MV-4-11 (cell line): ENCODE measurements at regions not wholly inside any gene's neighbourhood (a gene's known extent, or its start where the extent isn't known, plus 50 kb on each side); places are given as distances from the start of the nearest gene placed in this dataset.
A peak's percentile ranks its signal among the peaks of the same experiment; 100 is the strongest.

Experiments used
- DNase-seq: peaks from one replicate; lab custom pipeline; 2025; lab: John Stamatoyannopoulos, UW

DNA sequence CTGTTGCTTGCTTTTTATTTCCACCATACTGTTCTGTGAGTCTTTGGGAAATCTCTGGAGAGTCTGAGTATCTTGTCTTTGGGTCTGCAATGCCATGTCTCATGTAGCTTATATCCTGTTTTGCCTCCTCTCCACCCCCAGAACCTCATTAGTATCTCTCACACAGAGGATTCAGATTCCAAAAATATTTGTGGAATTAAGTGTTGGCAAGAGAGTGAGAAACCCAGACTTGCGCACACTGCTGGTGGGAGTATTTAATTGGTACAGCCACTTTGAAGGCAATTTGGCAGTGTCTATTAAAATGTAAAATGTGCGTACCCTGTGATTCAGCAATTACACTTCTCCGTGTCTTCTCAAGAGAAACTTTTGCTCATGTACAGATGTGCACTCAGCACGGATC is 68.6 kb downstream of the ZNF621 start:
- DNase-seq = no peak

- no peak for DNase-seq
Measured at GRCh38 chr3:40597441-40597840, 72.7 kb downstream of the ZNF621 start.

DNA sequence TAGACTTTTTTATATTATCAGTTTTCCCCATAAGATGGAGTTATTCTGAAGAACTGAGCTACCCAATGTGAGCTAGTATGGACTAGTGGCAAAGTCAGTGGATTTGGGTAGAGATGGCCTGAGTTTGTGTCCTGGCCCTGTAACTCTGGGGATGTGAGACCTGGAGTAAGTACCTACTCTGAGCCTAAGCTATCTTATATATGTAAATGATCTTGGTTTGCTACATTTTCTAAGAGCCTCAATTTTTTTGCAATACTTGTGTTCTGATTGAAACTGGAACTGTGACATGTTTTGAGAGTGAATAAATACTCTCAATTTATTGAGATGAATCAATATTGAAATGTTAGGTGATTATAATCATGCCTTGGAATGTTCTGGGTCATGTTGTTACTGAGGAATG is 73.6 kb downstream of the ZNF621 start:
- no peak for DNase-seq

DNA sequence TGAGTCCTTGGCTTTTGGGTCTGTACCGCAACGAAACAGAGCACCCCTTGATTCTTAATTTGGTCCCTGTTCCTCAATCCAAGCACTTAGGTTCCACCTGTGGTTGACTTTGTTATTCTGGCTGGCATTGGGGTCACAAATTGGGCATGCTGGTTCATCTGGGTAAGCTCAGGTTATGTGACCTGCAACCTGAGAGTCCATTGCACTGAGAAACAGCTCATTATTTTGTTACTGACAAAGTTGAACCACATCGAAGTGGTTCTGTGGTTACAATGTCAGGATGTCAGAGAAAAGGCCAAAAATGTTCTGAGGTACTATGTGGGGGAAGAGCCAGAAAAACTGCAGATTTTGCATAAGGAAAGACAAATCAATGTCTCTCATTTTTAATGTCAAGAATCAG is 74.2 kb downstream of the ZNF621 start:
- no peak for DNase-seq

- no peak for DNase-seq
Measured at GRCh38 chr3:40602778-40603385, 78.1 kb downstream of the ZNF621 start.

DNA sequence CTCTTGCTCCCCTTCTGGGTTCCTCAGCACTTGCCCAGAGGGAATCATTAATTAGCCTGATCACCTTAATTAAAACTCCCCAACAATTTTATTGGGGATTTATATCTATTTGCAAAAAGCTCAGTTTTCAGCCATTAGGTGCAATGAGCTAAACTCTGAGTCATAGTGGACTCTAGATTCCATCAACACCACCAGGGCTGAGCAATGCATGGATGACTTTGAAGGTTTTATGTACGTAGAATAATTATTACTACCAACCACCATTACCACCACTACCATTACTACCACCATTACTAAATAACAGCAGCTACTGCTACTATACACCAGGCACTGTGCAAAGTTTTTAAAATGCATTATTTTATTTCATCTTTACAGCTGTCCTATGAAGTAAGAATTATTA is 81.2 kb downstream of the ZNF621 start:
- no peak for DNase-seq

DNA sequence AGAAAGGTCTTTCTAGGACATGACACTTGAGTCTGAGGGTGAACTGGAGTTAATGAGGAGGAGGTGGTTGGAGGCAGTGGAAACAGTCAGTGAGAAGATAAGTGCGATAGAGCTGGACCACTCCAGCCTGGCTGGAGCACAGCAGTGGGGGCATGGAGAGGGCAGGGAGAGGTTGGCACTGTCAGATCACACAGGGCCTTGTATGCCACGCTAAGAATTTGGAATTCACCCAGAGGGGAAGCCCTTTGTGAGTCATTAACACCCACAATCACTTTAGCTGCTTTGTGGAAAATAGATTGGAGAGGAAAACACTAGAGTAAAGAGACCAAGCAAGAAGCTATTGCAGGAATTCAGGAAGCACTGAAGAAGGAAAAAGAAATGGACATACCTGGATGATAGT is 83.3 kb downstream of the ZNF621 start:
- DNase-seq = no peak

- DNase-seq = no peak
Measured at GRCh38 chr3:40613306-40613705, 88.5 kb downstream of the ZNF621 start.

DNA sequence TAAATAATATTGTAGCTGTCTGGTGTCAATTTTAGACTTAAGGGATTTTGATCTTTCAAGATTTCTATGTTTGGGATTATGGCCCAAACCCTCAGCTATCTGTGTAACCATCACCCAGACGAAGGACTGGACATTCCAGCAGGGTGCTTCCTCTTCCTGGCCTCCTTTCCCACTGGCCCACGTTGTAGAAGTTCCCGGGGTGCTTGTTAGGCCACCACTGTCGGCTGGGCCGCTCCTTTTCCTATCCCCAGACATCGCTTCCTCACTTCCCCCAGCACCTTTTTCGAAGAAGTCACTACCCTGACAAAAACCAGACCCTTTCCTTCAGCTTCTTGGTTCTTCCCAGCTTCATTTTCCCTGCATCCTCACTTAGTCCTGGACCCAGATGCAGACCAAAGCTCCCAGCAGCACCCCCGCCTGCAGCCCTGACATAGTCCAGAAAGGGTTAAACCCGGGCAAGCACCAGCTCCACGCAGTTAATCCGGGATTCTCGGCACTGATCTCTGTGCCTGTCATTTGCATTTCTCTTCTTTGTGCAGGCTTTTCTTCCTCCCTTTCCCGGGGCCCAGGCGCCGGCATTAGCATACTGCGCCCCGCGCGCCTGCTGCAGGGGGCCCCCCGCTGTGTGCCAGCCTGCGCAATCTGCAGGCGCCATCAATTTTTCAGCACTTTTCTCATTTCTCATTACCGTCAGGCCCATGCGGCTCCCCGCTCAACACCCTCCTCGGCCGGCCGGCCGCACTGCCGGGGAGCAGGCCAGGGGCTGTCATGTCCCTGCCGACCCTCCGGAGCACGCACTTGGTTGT is 90.6 kb downstream of the ZNF621 start:
- no peak for DNase-seq

GRCh38 chr3:40615918-40616819 is 91.4 kb downstream of the ZNF621 start:
- DNase-seq = no peak

DNA sequence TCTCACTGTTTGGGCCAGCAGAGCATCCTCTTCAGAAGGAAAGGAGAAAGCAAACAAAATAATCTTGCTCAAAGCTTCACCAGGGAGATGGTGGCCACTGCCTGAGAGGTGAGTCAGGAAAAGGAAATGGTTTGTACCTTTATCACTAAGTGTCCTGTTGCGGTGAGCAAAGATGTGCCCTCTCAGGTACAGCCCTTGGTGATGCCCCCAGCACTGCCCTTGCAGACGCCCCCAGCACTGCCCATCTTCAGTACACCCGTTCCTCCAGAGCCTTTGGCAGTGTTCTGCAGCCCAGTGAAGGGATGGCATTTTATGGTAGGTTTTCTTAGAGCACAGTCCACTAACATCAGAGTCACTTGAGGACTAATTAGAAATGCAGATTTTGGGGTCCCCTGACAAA is 92.3 kb downstream of the ZNF621 start:
- no peak for DNase-seq

DNA sequence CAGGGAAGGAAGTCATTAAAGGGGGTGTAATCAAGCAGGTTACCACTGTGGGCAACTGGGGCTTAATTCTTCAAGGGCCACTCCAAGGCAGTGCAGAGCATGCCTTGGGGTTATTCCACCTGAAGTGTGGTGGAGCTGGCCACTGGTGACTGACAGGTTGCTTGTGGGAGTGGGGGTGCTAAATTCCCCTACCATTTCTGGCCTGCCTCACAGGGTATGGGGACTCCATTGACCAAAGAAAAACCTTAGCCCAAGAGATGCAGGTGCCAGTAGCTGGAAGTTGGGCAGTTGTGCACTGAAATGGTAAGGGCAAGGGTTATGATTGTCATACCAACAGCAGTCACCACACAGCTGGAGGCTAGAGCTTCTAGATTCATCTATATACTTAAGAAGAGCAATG is 93.4 kb downstream of the ZNF621 start:
- DNase-seq = no peak

DNA sequence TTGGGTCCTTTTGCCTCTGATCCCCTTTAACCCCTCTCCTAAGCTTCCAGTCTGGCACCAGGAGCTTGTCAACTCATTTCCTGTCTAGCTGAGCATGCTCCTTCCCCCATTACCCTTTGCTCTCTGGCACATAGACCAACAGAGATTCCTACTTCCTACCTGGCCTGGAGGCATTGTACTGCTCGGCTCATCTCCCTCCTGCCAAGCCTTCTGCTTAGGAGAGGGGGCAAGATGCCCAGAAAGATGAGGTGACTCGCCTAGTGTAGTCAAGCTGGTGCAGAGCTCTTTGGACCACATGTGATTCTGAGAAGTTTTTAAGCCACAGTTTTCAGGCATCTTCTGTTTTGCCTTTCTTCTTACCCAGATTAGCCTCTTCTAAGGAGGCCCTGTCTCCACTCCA is 95.4 kb downstream of the ZNF621 start:
- DNase-seq = no peak

DNA sequence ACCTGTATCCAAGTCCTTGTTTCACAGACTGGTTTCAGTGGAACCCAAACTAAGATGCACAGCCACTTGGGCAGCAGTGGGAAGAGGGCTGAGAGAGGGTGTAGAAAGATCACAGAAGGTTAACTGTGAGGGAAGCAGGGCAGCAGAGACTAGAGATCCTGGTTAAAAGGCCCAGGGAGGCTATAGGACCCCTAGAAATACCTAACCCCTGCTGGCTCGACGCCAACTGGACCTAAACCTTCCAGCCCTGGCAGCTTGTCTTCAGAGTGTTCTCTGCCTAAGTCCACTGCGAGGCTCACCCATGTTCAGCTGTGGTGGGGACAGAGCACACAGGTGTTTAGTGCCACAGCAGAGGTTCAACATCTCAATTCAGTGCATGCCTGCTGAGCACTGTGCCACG is 96.5 kb downstream of the ZNF621 start:
- no peak for DNase-seq

- peak; percentile 100 for DNase-seq
Measured at GRCh38 chr3:40623567-40623966, 98.8 kb downstream of the ZNF621 start.

GRCh38 chr3:40624189-40624769 is 99.5 kb downstream of the ZNF621 start:
- DNase-seq = no peak

DNA sequence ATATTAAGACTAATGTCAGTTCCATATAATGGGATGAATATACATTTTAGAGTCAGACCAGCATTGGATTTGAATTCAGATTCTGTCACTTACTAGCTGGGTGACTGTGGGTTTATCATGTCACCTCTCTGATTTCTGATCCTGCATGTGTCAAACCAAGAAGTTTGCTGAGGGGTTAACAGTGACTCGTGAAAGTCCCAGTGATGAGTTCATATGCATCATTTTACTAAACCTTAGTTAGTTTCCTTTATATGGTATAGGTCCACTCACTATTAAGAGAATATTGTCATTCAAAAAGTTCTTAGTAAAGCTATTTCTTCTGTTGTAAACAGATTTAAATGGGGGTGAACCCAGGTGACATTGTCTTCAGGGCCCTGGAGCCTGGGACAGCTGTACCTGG is 102.3 kb downstream of the ZNF621 start:
- no peak for DNase-seq

DNA sequence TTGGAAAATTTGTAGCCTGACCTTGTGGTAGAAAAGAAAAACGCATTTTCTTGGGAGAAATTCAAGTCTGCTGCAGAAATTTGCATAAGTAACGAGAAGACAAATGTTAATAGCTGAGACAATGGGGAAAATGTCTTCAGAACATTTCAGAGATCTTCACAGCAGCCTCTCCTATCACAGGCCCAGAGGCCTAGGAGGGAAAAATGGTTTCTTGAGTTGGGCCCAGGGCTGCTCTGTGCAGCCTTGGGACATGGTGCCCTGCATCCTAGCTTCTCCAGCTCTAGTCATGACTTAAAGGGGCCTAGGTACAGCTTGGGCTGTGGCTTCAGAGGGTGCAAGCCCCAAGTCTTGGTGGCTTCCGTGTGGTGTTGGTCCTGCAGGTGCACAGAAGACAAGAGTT is 104.2 kb downstream of the ZNF621 start:
- DNase-seq = no peak

DNA sequence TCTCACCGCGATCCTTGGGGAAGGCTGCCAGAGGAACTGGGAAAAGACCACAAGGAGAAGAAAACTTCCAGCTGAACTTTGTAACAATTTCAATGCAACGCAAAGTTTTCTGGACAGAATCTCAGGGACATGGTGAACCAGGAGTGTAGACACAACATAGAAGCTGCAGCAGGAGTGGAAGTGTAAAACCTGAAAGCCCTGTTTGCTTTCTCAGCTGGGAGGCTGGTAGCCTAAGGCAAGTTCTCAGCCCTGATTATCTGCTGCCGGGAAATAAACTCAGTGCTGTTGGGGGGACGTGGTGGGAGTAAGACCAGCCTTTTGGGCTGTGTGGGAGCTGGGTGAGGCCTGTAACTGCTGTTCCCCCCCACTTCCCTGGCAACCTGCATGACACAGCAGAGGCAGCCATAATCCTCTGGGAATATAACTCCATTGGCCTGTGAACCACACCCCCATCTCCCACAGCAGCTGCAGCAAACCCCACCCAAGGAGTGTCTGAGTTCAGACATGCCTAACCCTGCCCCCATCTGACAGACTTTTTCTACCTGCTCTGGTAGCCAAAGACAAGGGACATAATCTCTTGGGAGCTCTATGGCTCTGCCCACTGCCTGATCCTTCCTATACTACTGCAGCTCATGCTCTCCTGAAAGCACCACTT is 106.7 kb downstream of the ZNF621 start:
- DNase-seq = no peak

DNA sequence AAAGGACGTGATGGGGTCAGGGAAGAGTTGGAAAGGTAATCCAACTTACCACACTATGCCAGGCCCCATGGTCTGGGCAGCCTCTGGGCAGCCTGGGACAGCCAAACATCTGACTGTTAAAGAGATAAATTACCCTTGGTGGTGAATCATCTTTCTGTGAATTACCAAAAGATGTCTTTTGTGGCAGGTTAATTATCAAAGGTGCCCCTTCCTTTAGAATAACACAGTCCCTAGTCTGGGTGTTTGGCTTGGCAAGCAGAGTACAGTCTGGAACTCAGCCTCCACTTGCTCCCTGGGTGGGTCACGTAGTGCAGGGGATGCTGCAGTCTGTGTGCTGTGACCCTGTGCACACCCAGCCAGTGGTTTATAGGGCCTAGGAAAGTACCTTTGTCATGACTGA is 113.1 kb downstream of the ZNF621 start:
- DNase-seq = no peak

DNA sequence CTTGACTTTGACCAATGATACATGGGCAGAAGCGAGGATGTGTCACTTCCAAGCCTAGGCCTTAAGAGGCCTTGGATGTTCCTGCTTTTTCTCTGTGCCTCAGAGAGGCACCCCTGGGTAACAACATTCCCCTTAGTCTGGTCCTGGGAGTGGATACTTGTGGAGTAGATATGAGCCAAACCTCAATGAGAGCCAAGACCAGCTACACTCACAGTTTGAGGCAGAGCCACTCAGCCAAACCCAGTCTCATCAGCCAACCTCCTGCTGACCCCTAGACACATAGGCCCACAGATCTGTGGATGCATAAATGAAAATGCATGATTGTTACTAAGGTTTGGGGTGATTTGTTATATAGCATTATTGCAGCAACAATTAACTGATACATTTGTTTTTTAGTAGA is 114.2 kb downstream of the ZNF621 start:
- DNase-seq = no peak

- no peak for DNase-seq
Measured at GRCh38 chr3:40642812-40643211, 118.1 kb downstream of the ZNF621 start.
